Neuronal stem cell (in vitro differentiated cells): ENCODE measurements at regions not wholly inside any gene's neighbourhood (a gene's known extent, or its start where the extent isn't known, plus 50 kb on each side); places are given as distances from the start of the nearest gene placed in this dataset.

Experiments
- DNase-seq: peaks from one replicate; pipeline ENCODE4 v3.0.0-alpha.2; 2013; ENCODE audit warnings: low spot score
- H2AFZ ChIP-seq: one replicate; pipeline ENCODE4 v1.6.1; 2013; ENCODE audit warnings: mild to moderate bottlenecking, low read length, inconsistent platforms
- H2AK5ac ChIP-seq: 2 replicates; pipeline ENCODE4 v1.6.1; 2013; ENCODE audit warnings: low read depth, mild to moderate bottlenecking, inconsistent platforms, low read length, moderate library complexity, mixed read lengths
- H2BK120ac ChIP-seq: 2 replicates; pipeline ENCODE4 v1.6.1; 2013; ENCODE audit warnings: low read depth, mild to moderate bottlenecking, inconsistent platforms, low read length, moderate library complexity, mixed read lengths
- H2BK12ac ChIP-seq: one replicate; pipeline ENCODE4 v1.6.1; 2013; ENCODE audit warnings: low read length, inconsistent platforms
- H2BK15ac ChIP-seq: 2 replicates; pipeline ENCODE4 v1.6.1; 2013; ENCODE audit warnings: mild to moderate bottlenecking, low read length, inconsistent platforms, mixed read lengths
- H2BK5ac ChIP-seq: one replicate; pipeline ENCODE4 v1.6.1; 2013; ENCODE audit warnings: inconsistent platforms, mild to moderate bottlenecking, low read length, moderate library complexity
- H3K14ac ChIP-seq: one replicate; pipeline ENCODE4 v1.6.1; 2013; ENCODE audit warnings: low read length, inconsistent platforms
- H3K18ac ChIP-seq: 2 replicates; pipeline ENCODE4 v1.6.1; 2013; ENCODE audit warnings: low read length, inconsistent platforms
- H3K23ac ChIP-seq: 2 replicates; pipeline ENCODE4 v1.6.1; 2013; ENCODE audit warnings: low read depth, mild to moderate bottlenecking, mixed read lengths, low read length, inconsistent platforms; ENCODE audit not compliant: poor library complexity
- H3K27ac ChIP-seq: replicated peaks from 3 replicates; pipeline ENCODE4 v1.5.1; 2013; ENCODE audit warnings: low read length, inconsistent platforms
- H3K27me3 ChIP-seq, 3 experiments: 2 replicates each; pipeline ENCODE4 v1.6.1; 2013; ENCODE audit warnings: low read length in 3 of 3, mild to moderate bottlenecking in 2 of 3, inconsistent platforms in 1 of 3, low read depth in 1 of 3, mixed read lengths in 1 of 3, moderate library complexity in 1 of 3; ENCODE audit not compliant: control insufficient read depth in 3 of 3, insufficient read depth in 3 of 3
- H3K36me3 ChIP-seq, 2 donors: replicated peaks in 1 of 2; 2 replicates each; pipeline ENCODE4 v1.6.1; 2013; ENCODE audit warnings: low read length in 2 of 2; ENCODE audit not compliant: control insufficient read depth in 2 of 2, insufficient read depth in 2 of 2
- H3K4ac ChIP-seq: 2 replicates; pipeline ENCODE4 v1.6.1; 2013; ENCODE audit warnings: inconsistent platforms, mild to moderate bottlenecking, low read length, moderate library complexity
- H3K4me1 ChIP-seq, 2 donors: 1 replicate in 1 of 2; 2 replicates in 1 of 2; pipeline ENCODE4 v1.6.1; 2013; ENCODE audit warnings: low read length in 2 of 2, low read depth in 1 of 2; ENCODE audit not compliant: control insufficient read depth in 2 of 2, insufficient read depth in 1 of 2
- H3K4me2 ChIP-seq: one replicate; pipeline ENCODE4 v1.6.1; 2013; ENCODE audit warnings: mild to moderate bottlenecking, low read length, inconsistent platforms; ENCODE audit not compliant: insufficient read depth, poor library complexity, severe bottlenecking
- H3K4me3 ChIP-seq, 2 donors: 2 replicates each; pipeline ENCODE4 v1.5.1; 2013; ENCODE audit warnings: low read length in 2 of 2, mild to moderate bottlenecking in 2 of 2, inconsistent platforms in 1 of 2, moderate library complexity in 1 of 2
- H3K79me1 ChIP-seq: one replicate; pipeline ENCODE4 v1.6.1; 2013; ENCODE audit warnings: low read depth, mild to moderate bottlenecking, inconsistent platforms, low read length, moderate library complexity
- H3K9ac ChIP-seq: one replicate; pipeline ENCODE4 v1.6.1; 2013; ENCODE audit warnings: mild to moderate bottlenecking, low read depth, low read length, inconsistent platforms; ENCODE audit not compliant: poor library complexity
- H3K9me3 ChIP-seq, 2 donors: replicated peaks in 1 of 2; 2 replicates each; pipeline versions ENCODE3 to v1.6.1; 2013; ENCODE audit warnings: low read length in 2 of 2, mild to moderate bottlenecking in 2 of 2, inconsistent platforms in 1 of 2, low read depth in 1 of 2, mixed read lengths in 1 of 2, moderate library complexity in 1 of 2; ENCODE audit not compliant: control insufficient read depth in 2 of 2, insufficient read depth in 1 of 2
- H4K8ac ChIP-seq: one replicate; pipeline ENCODE4 v1.6.1; 2013; ENCODE audit warnings: low read depth, mild to moderate bottlenecking, inconsistent platforms, low read length, moderate library complexity
- H4K91ac ChIP-seq: one replicate; pipeline ENCODE4 v1.6.1; 2013; ENCODE audit warnings: low read length, low read depth, mild to moderate bottlenecking, inconsistent platforms; ENCODE audit not compliant: poor library complexity
- WGBS, 2 donors: extraction: QIAGEN DNeasy Blood & Tissue Kit; methylation state at CpG; one replicate each; pipeline ENCODE4 v1.1.7; 2013; ENCODE audit warnings: missing lambda C conversion rate in 2 of 2, mixed read lengths in 1 of 2; ENCODE audit not compliant: insufficient read length in 2 of 2, insufficient replicate concordance in 1 of 2; ENCODE audit errors: extremely low coverage in 2 of 2; 5-methylcytosine and 5-hydroxymethylcytosine counted together

DNA sequence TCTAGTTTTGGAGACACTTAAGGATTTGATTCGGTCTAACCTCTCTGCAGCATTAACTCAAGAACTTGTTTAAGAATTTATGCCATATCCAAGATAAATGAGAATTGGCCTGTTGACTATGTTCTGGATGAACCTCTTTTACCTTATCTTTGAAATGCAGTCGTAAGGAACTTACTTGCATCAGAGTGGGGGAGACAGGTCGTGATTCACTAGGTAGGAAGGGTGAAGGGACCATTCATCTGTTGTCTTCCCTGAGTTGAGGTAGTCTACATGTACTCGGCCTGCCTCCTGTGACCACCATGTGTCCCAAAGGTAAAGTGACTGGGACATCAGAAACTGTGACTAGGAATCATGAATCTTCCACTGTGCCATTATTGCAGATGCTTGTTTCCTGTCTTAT, 248.0 kb upstream of the P2RY1 start:
- H3K4ac ChIP-seq = no peak overlapping the region

GRCh38 chr3:152587861-152588260, 247.1 kb upstream of the P2RY1 start:
- H4K91ac ChIP-seq = no peak overlapping the region
- H3K4me3 ChIP-seq = no peak overlapping the region
- H3K9me3 ChIP-seq = no peaks in the 10 kb centered on the region
- no peak overlapping the region for H4K8ac ChIP-seq
- no peak overlapping the region for H2BK12ac ChIP-seq
- H2BK120ac ChIP-seq = no peak overlapping the region
- no CpG with 5 or more reads among the region's 1 CpG for WGBS, 2 donors
- H2AK5ac ChIP-seq = no peak overlapping the region
- no peak overlapping the region for H3K4ac ChIP-seq
- H3K79me1 ChIP-seq = no peaks in the 10 kb centered on the region
- H3K4me2 ChIP-seq = no peak overlapping the region
- H3K36me3 ChIP-seq = no peaks in the 10 kb centered on the region
- DNase-seq = no peak
- no peak overlapping the region for H2AFZ ChIP-seq
- H2BK5ac ChIP-seq = no peak overlapping the region
- no peak overlapping the region for H3K14ac ChIP-seq
- H3K18ac ChIP-seq = no peak overlapping the region
- no peaks in the 10 kb centered on the region for H3K4me1 ChIP-seq
- H3K27ac ChIP-seq = no peak overlapping the region
- no peaks in the 10 kb centered on the region for H3K27me3 ChIP-seq
- H3K23ac ChIP-seq = no peak overlapping the region
- H3K9ac ChIP-seq = no peak overlapping the region
- no peak overlapping the region for H2BK15ac ChIP-seq

More for the DNA sequence above, 248.0 kb upstream of the P2RY1 start:
- Histone ChIP-seq H3K9me3 (no peaks in the 10 kb centered on the region), H2BK15ac (no peak overlapping the region), H2BK5ac (no peak overlapping the region), H3K18ac (no peak overlapping the region), H3K27ac (no peak overlapping the region), H3K23ac (no peak overlapping the region), H3K79me1 (no peaks in the 10 kb centered on the region), H2AK5ac (no peak overlapping the region), H3K4me3 (no peak overlapping the region), H3K14ac (no peak overlapping the region), H2BK12ac (no peak overlapping the region), H3K4me1 (no peaks in the 10 kb centered on the region), H2AFZ (no peak overlapping the region), H3K36me3 (no peaks in the 10 kb centered on the region), H3K4me2 (no peak overlapping the region), H3K27me3 (no peaks in the 10 kb centered on the region), H2BK120ac (no peak overlapping the region), H4K8ac (no peak overlapping the region), H4K91ac (no peak overlapping the region), H3K9ac (no peak overlapping the region)
- no CpG with 5 or more reads among the region's 4 CpGs for WGBS, 2 donors
- no peak for DNase-seq

DNA sequence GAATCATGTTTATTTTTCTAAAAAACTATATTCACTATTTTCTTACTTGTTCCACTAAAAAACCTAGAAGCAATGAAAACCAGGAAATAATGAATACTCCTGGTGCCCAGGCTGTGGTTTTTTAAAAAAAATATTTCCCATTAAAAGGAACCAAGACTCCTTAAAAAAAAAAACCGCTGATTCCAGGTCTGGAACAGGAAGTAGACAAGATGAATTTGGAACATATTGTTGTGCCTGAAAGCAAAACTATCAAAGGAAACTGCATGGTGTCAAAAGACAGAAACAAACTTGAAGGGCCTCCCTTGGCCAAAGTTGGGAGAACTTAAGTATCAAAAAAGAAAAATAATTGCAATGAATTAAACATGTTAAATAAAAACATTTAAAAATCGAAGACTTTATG, 245.3 kb upstream of the P2RY1 start:
- H3K27me3 ChIP-seq = no peaks in the 10 kb centered on the region
- no peak overlapping the region for H2BK120ac ChIP-seq
- no peak overlapping the region for H3K4me3 ChIP-seq
- no peaks in the 10 kb centered on the region for H3K9me3 ChIP-seq
- no peak overlapping the region for H2BK5ac ChIP-seq
- no peak overlapping the region for H2AFZ ChIP-seq
- H3K4me2 ChIP-seq = no peak overlapping the region
- H3K14ac ChIP-seq = no peak overlapping the region
- H3K4ac ChIP-seq = no peak overlapping the region
- H2BK12ac ChIP-seq = no peak overlapping the region
- H3K36me3 ChIP-seq = no peaks in the 10 kb centered on the region
- no peak overlapping the region for H3K18ac ChIP-seq
- no peak overlapping the region for H3K27ac ChIP-seq
- DNase-seq = no peak
- no CpG with 5 or more reads among the region's 2 CpGs for WGBS, 2 donors
- H3K4me1 ChIP-seq = no peaks in the 10 kb centered on the region
- no peaks in the 10 kb centered on the region for H3K79me1 ChIP-seq
- H3K9ac ChIP-seq = no peak overlapping the region
- no peak overlapping the region for H3K23ac ChIP-seq
- H4K91ac ChIP-seq = no peak overlapping the region
- H2AK5ac ChIP-seq = no peak overlapping the region
- H4K8ac ChIP-seq = no peak overlapping the region
- H2BK15ac ChIP-seq = no peak overlapping the region

DNA sequence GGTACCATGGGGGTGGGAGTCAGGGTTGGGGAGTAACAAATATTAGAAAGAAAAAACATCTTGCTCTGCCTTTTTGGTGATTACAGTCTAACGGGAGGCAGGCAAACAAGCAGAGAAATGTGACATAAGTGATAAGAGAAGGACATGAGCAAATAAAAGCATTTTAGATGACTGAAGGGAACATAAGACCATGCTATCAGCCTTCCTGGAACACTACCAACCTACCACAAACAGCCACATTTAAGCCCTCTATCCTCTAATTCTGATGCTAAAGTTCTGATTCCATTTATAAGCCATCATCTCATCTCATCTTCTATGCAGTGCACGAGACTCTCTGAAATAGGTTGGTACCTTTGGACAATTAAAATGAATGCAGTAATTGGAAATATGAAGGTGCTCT, 243.4 kb upstream of the P2RY1 start:
- no peak overlapping the region for H4K8ac ChIP-seq
- peaks cover under 1 to 6% of the 10 kb centered on the region in 2 donors for H3K4me1 ChIP-seq
- H2AFZ ChIP-seq = no peak overlapping the region
- H2AK5ac ChIP-seq = no peak overlapping the region
- no peak overlapping the region for H3K4me2 ChIP-seq
- H2BK5ac ChIP-seq = no peak overlapping the region
- no peak overlapping the region for H2BK15ac ChIP-seq
- no peak overlapping the region for H3K4me3 ChIP-seq
- H2BK12ac ChIP-seq = no peak overlapping the region
- H3K18ac ChIP-seq = no peak overlapping the region
- no peak overlapping the region for H4K91ac ChIP-seq
- H3K27ac ChIP-seq = no peak overlapping the region
- no peaks in the 10 kb centered on the region for H3K9me3 ChIP-seq
- H3K23ac ChIP-seq = no peak overlapping the region
- H3K27me3 ChIP-seq = no peaks in the 10 kb centered on the region
- no peak overlapping the region for H3K4ac ChIP-seq
- H3K14ac ChIP-seq = no peak overlapping the region
- no peaks in the 10 kb centered on the region for H3K36me3 ChIP-seq
- DNase-seq = no peak
- no peak overlapping the region for H2BK120ac ChIP-seq
- H3K9ac ChIP-seq = no peak overlapping the region
- no CpG with 5 or more reads among the region's 2 CpGs for WGBS, 2 donors
- H3K79me1 ChIP-seq = no peaks in the 10 kb centered on the region
